Stimulated activated CD8-positive, alpha-beta memory T cell treated with anti-CD3 and anti-CD28 coated beads, Interleukin-12 subunit alpha, Interleukin-12 subunit beta, amount 100 ng/mL, for 24 hours (primary cell): ENCODE measurements at regions not wholly inside any gene's neighbourhood (a gene's known extent, or its start where the extent isn't known, plus 50 kb on each side); places are given as distances from the start of the nearest gene placed in this dataset.
"Not testable (repeated sequence)": the region's sequence is repeated elsewhere in the genome, so short reads cannot be mapped to it uniquely, and the experiment has no call there.

Experiments used
- DNase-seq: peaks from one replicate; pipeline ENCODE4 v3.0.0-alpha.2; 2020; ENCODE audit errors: extremely low read depth

DNA sequence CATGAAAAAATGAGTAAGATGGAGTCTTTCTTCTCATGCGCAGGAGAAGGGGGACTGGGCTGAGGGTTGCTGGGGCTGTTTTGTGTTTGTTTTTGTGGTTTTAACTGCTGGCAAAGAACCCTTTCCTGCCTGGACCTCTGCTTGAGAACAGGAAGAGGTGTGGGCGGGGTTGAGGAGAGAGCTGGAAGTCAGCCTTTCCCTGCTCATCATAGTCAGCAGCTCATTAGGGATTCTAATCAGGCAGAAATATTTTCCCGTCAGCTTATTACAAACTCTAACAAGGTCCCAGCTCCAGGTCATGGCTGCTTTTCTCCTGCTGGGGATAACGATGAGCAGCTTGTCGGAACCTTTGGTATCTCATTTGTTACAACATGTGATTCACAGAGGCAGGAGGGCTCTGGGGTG is 185.0 kb upstream of the NRXN3 start:
- no peak for DNase-seq

DNA sequence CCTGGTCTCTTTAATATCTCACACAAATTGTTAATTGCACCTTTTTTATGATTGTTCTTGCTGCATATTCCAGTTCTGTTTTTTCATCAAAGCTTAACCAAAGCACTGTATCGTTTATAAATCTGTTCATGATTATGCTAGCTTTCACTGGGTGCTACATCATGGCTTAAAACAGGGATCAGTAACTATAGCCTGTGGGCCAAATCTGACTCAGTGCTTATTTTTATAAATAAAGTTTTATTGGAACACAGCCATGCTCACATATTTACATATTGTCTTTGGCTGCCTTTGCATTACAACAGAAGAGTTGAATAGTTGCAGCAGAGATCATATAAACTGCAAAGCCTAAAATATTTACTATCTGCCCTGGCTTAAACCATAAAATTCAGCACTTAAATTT is 183.4 kb upstream of the NRXN3 start:
- no peak for DNase-seq

DNA sequence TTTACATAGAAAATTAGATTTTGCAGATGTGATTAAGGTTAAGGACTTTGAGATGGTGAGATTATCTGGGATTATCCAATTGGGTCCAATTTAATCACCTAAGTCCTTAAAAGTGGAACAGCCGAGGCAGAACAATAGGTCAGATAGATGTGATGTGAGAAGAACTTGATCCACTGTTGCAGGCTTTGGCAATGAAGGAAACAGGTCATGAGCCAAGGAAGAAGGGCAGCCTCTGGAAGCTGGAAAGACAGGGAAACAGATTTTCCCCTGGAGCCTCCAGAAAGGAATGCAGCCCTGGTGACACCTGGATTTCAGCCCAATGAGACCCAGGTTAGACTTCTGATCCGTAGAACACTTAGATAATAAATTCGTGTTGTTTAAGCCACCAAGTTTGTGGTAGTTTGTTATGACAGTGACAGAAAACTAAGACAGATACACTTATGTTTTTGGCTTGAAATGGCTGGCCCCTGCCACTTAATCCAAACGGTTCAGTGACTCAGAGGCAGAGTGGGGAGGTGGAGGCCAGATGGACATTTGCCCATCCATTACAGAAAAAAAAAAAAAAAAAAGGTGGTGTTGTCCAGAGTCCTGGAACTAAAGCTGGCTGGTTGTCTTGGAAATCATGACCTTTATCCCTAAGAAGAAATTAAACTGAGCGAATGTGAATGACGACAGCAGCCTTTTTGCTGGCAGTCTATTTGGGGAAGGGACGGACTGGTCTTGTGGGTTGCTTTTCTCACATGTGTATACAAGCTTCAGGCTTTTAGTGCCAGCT is 181.9 kb upstream of the NRXN3 start:
- DNase-seq = no peak

DNA sequence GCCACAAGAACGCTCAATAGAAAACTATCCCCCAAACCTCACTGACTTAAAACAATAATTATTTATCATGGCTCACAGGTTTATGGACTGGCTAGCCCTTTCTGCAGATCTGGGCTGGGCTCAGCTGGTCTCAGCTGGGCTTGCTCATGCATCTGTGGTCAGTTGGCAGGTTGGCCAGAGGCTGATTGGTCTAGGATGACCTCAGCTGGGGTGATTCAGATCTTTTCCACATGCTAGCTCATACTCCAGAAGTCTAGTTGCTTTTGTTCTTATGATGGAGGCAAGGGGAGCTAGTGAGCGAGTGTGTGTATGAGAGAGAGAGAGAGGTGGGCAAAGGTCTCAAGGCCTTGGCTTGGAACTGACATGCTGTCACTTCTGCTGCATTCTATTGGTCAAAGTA is 181.2 kb upstream of the NRXN3 start:
- DNase-seq = no peak

DNA sequence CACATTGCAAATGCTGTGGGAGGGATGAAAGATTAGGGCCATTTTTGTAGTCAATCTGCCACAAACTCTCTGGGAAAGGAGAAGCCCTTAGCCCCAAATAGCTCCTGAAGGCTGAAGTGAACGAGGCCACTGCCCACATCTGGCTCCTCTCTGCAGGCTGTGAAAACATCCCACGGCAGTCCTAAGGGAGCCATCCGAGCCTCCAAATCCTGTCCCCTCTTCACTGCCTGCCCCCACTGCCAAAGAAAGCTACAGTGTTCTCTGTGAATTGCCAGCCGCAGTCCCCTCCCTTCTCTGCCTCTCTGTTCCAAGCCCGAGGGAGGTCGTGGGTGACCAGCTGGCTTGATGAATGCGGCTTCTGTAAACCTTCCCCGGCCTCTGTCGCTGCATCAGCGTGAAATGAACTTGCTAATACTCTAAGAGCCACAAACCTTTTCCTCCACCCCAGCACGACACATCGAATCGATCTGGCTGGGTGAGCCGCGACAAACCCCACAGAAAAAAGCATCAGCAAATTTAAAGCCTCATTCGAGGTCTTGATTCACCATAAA is 180.7 kb upstream of the NRXN3 start:
- no peak for DNase-seq

DNA sequence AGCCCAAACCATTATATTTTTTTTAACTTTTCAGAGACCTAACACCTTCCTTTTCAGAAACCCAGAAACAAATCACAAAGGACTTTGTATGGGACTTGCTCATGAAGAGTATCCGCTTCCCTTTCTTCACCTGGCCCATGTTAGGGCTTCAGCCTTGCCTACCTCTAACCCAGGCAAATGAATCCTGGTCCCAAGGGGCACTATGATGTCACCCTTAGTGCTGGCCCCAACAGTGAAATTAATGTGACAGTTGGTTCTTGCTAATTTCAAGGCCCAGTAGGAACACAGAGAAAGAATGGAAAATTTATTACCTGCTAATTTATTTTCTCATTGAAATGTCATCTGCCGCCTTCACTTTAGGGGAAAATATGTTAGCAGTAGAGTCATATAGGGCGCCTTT is 179.8 kb upstream of the NRXN3 start:
- no peak for DNase-seq

DNA sequence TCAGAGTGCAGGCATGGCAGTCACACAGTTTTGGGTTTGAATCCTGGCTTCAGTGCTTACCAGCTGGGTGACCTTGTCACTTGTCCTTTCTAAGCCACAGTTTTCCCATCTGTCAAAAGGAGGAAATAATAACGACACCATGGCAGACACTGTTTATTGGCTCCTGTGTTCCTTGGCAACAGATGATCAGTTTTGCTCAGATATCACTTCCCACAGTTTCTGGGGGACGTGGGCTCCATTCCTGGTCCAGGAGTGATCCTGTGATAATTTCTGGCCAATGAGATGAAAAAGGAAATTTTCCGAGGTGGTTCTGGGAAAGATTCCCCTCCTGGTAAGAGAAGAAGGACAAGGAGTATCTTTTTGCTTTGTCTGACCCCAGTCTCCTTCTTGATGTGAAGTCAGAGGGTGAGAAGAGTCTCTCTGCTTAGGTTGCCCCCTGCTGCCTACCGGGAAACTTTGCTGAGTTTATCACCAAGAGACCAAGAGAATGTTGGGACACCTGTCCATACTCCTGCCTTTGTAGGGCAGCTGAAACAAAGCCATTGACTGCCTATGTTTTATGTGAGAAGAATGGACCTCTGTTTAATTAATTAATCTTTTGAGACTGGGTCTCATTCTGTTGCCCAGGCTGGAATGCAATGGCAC is 178.9 kb upstream of the NRXN3 start:
- no peak for DNase-seq

DNA sequence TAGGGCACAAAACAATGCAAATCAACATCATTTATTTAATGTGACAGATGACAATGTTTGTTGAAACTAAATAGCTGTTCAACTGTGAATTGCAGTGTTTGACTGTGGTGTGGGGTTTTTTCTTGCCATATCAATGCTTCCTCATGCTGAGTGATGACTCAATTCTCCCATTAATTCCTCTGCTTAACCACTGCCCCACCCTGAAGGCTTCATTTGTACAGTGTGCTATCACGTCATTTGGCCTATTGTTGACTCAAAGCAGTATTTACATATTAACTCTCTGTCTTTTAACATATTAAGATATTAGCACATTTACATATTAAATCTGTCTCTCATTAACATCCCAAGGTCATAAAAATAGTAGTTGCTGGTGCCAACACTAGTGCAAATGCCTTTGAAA is 164.8 kb upstream of the NRXN3 start:
- DNase-seq = no peak

DNA sequence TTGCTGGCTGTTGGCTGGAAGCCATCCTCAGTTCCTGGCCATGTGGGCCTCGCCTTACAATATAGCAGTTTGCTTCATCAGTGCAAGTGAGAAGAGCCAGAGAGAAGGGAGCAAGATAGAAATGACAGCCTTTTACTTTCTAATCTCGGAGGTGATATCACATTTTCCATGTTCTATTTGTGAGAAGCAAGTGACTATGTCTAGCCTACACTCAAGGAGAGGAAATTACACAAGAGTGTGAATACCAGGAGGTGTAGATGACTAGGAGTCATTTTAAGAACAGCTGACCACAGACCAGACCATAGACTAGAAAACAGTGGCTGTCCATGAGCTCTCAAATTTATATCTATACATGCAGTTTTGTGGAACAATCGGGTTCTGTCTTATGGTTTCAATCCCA is 163.0 kb upstream of the NRXN3 start:
- DNase-seq = no peak

DNA sequence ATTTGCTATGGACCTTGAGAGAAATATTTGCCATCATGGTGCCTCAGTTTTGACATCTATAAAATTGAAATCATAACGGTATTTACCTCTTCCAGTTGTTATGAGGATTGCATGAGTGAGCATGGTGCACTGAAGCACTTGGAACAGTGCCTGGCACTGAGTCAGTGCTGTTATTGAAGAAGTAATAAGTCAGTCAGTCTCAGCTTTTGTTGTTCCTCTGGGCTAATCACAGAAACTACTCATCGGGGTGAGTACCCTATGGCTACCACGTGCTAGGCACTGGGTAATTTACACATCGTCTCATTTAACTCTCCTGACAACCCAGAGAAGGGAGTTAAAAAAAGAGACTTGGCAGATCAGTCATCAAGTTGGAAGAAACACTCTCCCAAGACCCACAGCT is 159.5 kb upstream of the NRXN3 start:
- no peak for DNase-seq

DNA sequence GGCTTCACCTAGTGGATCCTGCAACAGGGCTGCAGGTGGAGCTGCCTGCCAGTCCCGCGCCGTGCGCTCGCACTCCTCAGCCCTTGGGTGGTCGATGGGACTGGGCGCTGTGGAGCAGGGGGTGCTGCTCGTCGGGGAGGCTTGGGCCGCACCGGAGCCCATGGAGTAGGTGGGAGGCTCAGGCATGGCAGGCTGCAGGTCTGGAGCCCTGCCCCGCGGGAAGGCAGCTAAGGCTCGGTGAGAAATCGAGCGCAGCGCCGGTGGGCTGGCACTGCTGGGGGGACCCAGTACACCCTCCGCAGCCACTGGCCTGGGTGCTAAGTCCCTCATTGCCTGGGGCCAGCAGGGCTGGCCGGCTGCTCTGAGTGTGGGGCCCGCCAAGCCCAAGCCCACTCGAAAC is 156.3 kb upstream of the NRXN3 start:
- not testable (repeated sequence) for DNase-seq

DNA sequence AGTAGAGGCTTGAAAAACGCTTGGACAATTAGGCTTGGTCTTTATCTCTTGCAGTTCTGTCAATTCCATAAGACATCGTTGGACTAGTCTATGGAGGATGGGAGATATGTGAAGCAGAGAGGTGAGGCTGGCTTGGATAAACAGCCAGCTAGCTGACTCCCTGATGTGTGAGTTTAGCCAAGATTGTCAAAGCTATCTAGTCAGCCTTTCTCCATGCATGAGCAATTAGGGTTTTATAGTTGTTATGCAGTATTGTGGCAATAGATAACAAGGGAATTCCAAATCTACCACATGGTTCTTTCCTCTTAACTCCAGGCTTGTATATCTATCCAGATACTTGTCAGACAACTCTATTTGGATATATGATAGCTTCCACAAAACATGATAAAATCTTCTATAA is 153.6 kb upstream of the NRXN3 start:
- no peak for DNase-seq

DNA sequence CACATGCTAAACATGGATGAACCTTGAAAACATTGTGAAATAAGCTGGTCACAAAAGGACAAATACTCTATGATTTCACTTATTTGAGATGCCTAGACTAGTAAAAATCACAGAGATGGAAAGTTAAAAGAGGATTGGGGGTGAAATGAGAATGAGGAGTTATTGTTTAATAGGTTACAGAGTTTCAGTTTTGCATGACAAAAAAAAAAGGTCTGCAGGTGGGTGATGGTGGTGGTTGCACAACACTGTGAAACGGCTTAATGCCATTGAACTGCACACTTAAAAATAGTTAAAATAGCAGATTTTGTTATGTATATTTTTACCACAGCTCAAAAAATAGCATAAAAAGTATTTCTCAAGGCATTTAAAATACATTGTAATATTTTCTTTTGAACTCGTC is 151.9 kb upstream of the NRXN3 start:
- no peak for DNase-seq

DNA sequence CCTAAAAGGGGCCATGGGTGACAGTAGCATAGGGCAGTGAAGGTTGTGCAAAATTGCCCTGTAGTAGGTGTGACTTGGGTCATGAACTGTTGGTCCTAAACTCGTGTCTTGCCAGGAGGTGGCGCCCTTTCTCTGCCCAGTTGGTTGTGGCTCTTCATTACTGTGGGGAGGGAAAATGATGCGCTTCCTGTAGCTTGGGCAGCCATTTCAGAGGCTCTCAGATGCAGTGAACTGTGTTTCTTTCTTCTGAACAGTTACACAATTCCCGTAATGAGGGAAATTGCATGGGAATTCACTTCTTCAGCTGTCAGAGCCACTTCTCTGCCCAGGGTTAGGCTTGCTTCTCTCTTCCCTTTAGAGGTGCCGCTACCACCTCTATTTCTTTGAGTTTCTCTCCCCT is 148.1 kb upstream of the NRXN3 start:
- peak; percentile 8 for DNase-seq

DNA sequence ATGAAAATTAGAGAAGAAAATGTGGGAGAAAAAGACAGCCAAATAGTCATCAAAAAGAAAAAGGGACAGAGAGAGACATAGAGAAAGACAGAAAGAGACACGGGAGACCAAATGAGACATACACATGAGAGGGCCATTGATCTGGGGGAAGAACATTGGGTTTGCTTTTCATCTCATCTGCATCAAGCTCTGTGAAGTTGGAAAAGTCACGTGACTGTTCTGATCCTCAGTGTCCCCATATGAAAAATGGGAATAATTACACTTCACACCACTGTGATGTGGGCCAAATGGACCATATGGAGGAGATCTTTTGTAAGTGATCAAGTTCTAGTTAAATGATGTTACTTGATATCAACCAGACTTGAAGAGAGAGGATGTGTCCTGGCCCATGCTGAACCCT is 147.1 kb upstream of the NRXN3 start:
- no peak for DNase-seq

DNA sequence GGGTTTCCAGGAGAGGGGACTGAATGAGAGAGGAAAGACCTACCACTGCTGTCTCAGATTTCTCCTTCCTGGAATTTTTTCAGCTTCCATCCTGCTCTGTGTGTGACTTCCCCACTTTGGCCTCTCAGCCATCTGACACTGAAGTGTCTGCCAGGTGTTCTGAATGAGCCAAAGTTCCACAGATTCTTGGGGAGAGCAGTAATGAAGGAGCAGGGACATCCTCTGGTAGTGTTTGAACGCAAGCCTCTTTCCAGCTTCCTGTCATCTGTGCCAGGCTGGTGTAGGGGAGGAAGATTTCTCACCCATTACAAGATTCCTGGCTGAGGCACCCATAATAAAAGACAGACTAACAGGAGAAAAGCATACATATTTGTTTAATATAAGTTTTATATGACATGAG is 141.7 kb upstream of the NRXN3 start:
- DNase-seq = no peak

DNA sequence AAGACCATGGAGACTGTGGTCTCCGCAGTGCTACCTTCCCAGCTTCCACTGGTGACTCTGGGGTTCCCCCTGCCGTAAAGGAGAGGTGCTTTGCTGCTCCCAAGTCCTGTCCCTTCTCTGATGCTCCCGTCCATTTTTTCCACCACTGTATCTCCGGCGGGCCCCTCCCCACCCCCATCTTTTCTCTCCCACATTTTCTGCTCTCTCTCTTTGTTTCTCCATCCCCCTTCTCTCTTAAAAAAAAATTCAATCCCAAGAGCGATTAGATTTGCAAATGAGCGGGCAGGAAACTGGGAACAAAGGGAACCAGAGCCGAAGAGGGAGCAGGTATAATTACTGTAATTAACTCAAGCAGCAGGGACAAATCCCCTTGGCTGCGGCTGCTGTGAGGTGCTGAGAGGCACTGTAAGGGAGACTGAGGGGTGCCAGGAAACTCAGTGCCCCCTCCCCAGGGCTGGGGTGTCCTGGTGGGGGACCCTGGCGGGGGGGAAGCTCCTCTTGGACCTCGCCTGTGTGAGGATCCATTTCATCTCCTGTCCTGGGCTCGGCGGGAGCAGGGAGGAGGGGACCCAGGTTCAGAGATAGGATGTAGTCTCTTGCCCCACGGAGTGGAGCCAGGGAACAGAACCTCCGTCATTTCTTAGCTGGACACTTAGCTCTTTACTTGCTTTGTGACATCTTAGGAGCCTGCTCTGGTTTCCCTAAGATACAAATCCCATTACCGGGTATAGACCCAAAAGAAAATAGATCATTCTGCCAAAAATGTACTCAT is 140.4 kb upstream of the NRXN3 start:
- DNase-seq = no peak

DNA sequence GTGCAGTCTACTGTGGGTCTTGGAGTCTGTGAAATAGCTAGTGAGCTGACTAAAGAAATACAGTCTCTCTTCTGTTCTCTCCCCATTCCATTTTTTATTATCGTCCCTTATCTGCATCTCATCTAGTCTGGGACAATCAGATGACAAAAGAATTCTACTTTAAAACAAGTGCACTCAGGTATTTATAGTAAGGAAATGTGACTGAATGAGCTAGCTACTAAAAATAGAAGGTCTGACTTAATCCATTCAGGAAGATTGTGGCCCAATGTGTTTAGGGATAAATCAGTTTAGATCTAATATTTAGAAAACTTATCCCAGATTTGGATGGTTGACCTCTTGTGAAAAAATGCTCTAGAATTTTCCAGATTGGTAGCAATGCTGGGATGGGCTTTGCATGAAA is 126.8 kb upstream of the NRXN3 start:
- no peak for DNase-seq

DNA sequence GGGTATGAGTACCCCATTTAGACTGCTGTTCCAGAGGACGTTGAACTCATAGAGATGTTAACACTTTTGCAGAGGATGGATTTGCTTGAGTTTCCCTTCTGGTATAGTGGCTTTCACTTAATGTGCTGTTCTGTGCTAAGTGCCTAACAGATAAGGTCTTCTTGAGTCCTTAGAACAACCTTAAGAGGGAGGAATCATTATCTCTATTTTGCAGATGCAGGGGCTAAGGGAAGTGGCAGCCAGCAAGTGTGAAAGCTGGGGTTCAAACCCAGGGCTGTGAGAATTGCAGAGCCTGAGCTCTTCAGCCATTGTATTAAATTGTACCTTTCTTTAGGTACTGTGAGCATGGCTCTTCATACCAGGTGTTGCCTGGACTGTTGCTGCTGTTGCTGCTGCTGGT is 122.1 kb upstream of the NRXN3 start:
- no peak for DNase-seq

DNA sequence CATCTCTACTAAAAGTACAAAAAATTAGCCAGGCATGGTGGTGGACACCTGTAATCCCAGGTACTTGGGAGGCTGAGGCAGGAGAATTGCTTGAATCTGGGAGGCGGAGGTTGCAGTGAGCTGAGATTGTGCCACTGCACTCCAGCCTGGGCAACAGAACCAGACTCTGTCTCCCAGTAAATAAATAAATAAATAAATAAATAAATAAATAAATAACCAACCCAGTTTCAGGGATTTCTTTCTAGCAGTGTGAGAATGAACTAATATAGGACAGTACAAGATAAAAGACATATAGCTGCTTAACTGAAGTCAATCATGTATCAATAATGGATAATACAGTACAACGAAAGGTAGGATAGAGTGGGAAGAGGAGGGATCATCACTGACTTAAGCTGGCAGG is 113.3 kb upstream of the NRXN3 start:
- not testable (repeated sequence) for DNase-seq

DNA sequence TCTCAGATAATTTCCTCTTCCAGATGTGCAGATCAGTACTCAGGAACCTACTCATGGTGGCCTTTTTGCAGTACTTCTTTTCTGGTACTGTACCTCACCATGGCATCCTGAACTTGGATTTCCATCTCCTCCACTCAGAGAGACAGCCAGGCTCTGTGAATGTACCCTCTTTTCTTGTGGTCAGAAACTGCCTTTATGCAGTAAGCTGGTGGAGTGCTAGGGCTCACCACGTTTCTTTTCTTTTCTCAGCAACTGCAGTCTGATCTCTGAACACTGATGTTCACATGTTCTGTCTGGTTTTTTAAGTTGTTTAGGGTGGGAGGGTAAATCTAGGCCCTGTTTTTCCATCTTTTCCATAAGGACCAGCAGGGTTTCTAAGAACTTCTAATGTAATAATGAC is 99.8 kb upstream of the NRXN3 start:
- DNase-seq = no peak

DNA sequence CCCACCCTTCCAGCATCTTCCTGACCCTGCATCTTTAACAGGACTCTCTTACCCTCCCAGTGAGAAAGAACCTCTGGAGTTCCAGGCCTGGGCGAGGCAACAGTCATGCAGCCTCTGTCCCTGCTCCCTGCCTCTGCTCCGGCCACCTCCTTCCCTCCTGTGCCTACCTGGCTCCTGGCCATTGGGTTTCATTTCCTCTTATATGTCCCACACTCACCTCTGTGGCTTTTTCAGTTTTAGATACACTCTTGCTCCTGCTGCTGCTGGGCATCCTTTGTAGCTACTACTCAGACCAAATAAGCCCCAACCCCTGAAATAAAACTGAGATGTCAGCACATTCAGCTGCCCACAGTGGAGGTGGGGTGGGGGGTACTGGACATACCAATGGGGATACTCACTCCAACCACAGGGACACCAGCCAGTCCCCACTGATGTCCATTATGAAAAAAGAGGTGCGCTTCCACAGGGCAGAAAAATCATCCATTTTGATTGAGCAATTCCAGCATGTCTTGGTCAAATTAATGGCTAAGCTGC is 99.1 kb upstream of the NRXN3 start:
- no peak for DNase-seq
